ENCODE measurements at regions not wholly inside any gene's neighbourhood (a gene's known extent, or its start where the extent isn't known, plus 50 kb on each side); places are given as distances from the start of the nearest gene placed in this dataset.

GRCh38 chr1:2912424-2913061 lies 108.7 kb upstream of the ACTRT2 start:
- TF ChIP-seq CTCF (IDR thresholded peaks at IDR 0.05; ENCODE audit: low read depth, low read length): no peak
- TF ChIP-seq MYC (IDR thresholded peaks at IDR 0.05; ENCODE audit: low read depth, low read length): no peak
